ENCODE measurements at regions not wholly inside any gene's neighbourhood (a gene's known extent, or its start where the extent isn't known, plus 50 kb on each side); places are given as distances from the start of the nearest gene placed in this dataset.

DNA sequence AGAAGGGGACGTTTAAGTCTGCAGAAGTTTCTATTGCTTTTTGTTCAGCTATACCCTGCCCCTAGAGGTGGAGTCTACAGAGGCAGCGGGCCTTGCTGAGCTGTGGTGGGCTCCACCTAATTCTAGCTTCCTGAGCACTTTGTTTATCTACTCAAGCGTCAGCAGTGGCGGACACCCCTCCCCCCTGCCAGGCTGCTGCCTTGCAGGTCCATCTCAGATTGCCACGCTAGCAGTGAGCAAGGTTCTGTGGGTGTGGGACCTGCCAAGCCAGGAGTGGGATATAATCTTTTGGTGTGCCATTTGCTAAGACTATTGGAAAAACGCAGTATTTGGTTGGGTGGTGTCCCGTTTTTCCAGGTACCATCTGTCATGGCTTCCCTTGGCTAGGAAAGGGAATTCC, 147.3 kb upstream of the PRPS1L1 start:
- no peaks in the 10 kb centered on the region for H3K27me3 ChIP-seq (ENCODE audit: control insufficient read depth in 1 of 2, insufficient read depth in 2 of 2, low read length in 2 of 2)
- H3K9ac ChIP-seq (ENCODE audit: low read depth in 1 of 2, low read length in 2 of 2), result no peak overlapping the region
- H3K4me3 ChIP-seq (ENCODE audit: low read depth in 1 of 2, low read length in 2 of 2), result no peak overlapping the region
- no peak overlapping the region for H3K27ac ChIP-seq (ENCODE audit: low read depth, low read length)
- H3K4me1 ChIP-seq (ENCODE audit: control insufficient read depth in 1 of 2, insufficient read depth in 2 of 2, low read length in 2 of 2), result no peaks in the 10 kb centered on the region
- no peaks in the 10 kb centered on the region for H3K9me3 ChIP-seq (ENCODE audit: control insufficient read depth in 1 of 2, low read length in 2 of 2)
- H3K36me3 ChIP-seq (ENCODE audit: control insufficient read depth in 1 of 2, insufficient read depth in 2 of 2, low read length in 2 of 2), result no peaks in the 10 kb centered on the region

DNA sequence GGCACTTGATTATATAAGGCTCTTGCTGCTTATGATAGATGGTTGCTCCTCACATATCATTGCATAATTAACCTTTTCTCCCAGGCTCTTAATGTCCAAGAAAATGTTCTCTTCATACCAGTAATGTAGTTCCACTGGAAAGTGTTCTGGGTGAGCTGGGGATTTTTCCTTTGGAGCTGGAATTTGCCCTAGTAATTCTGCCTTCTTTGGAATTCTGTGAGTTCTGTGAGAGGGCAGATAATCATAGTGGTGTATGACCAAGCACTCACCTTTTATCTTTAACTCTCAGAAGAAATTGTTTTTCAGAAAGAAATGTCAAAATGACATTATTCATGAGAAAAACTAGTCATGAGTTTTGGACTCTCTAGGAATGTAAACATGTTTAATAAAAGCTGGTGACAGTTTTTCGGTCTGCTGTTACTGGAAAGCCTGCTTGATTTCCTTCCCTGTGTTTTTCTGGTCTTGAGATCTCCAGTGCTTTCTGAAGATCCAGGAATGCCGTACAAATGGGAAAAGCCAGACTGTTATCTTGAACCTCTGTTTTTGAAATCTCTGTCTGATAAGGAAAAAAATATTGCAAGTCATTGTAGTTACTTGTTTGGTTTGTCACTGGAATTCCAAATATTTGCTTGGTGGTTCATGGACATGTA, 148.3 kb upstream of the PRPS1L1 start:
- no peak overlapping the region for H3K9ac ChIP-seq (ENCODE audit: low read depth in 1 of 2, low read length in 2 of 2)
- H3K9me3 ChIP-seq (ENCODE audit: control insufficient read depth in 1 of 2, low read length in 2 of 2), result no peaks in the 10 kb centered on the region
- no peak overlapping the region for H3K27ac ChIP-seq (ENCODE audit: low read depth, low read length)
- H3K4me3 ChIP-seq (ENCODE audit: low read depth in 1 of 2, low read length in 2 of 2), result no peak overlapping the region
- H3K27me3 ChIP-seq (ENCODE audit: control insufficient read depth in 1 of 2, insufficient read depth in 2 of 2, low read length in 2 of 2), result no peaks in the 10 kb centered on the region
- H3K4me1 ChIP-seq (ENCODE audit: control insufficient read depth in 1 of 2, insufficient read depth in 2 of 2, low read length in 2 of 2), result no peaks in the 10 kb centered on the region
- H3K36me3 ChIP-seq (ENCODE audit: control insufficient read depth in 1 of 2, insufficient read depth in 2 of 2, low read length in 2 of 2), result no peaks in the 10 kb centered on the region

DNA sequence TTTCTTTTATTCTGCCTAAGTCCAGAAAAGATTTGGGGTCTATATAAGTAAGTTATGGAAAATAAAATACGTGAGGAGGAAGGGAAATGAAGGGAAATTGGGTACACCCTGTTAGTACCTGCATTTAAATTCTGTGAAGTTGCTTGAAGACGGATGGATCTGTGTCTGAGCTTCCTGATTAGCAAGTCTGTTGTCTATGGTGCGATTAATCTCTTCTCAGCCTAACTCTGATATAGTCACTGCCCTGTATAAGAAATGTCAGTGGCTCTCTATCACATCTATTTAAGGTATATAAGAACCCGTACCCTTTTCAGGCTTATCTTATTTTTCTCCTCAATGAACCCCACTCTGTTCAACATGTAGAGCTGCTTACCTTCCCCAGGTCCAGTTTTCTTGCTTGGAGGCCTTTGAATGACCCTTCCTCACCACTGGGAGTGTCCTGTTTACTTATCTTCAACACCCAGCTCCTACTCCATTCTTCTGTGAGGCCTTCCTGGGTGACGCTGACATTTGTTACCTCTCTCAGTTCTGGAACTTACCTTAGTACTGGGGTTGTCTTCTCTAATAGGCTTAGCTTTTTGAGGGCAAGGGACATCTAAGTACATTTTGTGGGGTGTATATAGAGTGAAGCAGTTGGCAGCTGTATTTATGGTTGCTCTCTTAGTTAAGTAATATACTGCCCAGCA, 149.6 kb upstream of the PRPS1L1 start:
- no peaks in the 10 kb centered on the region for H3K9me3 ChIP-seq (ENCODE audit: control insufficient read depth in 1 of 2, low read length in 2 of 2)
- H3K9ac ChIP-seq (ENCODE audit: low read depth in 1 of 2, low read length in 2 of 2), result no peak overlapping the region
- no peaks in the 10 kb centered on the region for H3K4me1 ChIP-seq (ENCODE audit: control insufficient read depth in 1 of 2, insufficient read depth in 2 of 2, low read length in 2 of 2)
- H3K4me3 ChIP-seq (ENCODE audit: low read depth in 1 of 2, low read length in 2 of 2), result no peak overlapping the region
- no peak overlapping the region for H3K27ac ChIP-seq (ENCODE audit: low read depth, low read length)
- H3K27me3 ChIP-seq (ENCODE audit: control insufficient read depth in 1 of 2, insufficient read depth in 2 of 2, low read length in 2 of 2), result no peaks in the 10 kb centered on the region
- H3K36me3 ChIP-seq (ENCODE audit: control insufficient read depth in 1 of 2, insufficient read depth in 2 of 2, low read length in 2 of 2), result no peaks in the 10 kb centered on the region

DNA sequence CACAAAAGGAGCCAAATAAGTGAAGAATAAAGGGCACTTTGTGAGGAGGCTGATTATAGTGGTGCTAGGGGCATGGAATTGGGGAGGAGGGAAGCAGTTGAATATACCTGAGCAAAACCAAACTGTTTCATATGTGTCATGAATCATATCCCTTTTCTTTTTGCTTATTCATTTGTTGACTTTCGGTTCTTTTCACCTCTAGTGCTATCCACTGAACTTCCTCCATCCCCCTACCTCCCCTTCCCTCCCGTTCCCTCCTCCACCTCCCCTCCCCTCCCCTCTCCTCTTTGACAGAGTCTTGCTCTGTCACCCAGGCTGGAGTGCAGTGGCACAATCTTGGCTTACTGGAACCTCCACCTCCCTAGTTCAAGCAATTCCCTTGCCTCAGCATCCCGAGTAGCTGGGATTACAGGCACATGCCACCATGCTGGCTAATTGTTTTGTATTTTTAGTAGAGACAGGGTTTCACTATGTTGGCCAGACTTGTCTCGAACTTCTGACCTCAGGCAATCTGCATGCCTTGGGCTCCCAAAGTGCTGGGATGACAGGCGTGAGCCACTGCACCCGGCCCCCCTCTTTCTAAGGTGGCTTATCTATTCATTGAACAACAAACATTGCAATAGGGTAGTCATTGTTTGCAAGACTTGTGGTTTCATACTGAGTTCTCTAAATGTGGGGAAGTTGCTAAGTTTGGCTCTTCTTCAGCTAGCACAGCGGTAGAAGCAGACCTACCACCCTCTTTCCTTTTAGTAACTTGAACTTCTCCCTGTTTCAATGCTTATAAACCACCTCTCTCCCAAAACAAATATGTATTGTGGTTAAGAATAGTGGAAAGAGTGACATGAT, 150.4 kb upstream of the PRPS1L1 start:
- Histone ChIP-seq H3K4me3 (ENCODE audit: low read depth in 1 of 2, low read length in 2 of 2) (no peak overlapping the region), H3K27me3 (ENCODE audit: control insufficient read depth in 1 of 2, insufficient read depth in 2 of 2, low read length in 2 of 2) (no peaks in the 10 kb centered on the region), H3K9ac (ENCODE audit: low read depth in 1 of 2, low read length in 2 of 2) (no peak overlapping the region), H3K27ac (ENCODE audit: low read depth, low read length) (no peak overlapping the region), H3K36me3 (ENCODE audit: control insufficient read depth in 1 of 2, insufficient read depth in 2 of 2, low read length in 2 of 2) (no peaks in the 10 kb centered on the region), H3K9me3 (ENCODE audit: control insufficient read depth in 1 of 2, low read length in 2 of 2) (no peaks in the 10 kb centered on the region), H3K4me1 (ENCODE audit: control insufficient read depth in 1 of 2, insufficient read depth in 2 of 2, low read length in 2 of 2) (no peaks in the 10 kb centered on the region)

DNA sequence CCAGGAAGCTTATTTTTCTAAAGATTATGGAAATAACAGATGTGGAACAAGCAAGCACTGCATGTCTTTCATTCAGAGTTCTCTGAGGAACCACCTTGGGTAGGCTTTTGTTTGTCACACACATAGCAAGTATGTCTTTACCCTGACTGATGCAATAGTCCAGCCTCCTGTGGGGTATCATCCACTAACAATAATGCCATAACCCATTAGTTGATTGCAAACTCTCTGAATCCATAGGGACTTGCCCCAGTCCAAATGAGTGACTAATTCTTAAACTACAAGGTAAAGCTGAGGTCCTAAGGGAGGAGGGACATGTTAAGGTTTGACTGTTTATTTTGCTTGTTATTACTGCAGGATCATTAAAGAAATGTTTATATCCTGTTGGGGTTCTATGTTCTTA, 151.4 kb upstream of the PRPS1L1 start:
- Histone ChIP-seq H3K27ac (ENCODE audit: low read depth, low read length) (no peak overlapping the region), H3K9ac (ENCODE audit: low read depth in 1 of 2, low read length in 2 of 2) (no peak overlapping the region), H3K36me3 (ENCODE audit: control insufficient read depth in 1 of 2, insufficient read depth in 2 of 2, low read length in 2 of 2) (no peaks in the 10 kb centered on the region), H3K27me3 (ENCODE audit: control insufficient read depth in 1 of 2, insufficient read depth in 2 of 2, low read length in 2 of 2) (no peaks in the 10 kb centered on the region), H3K4me3 (ENCODE audit: low read depth in 1 of 2, low read length in 2 of 2) (no peak overlapping the region), H3K4me1 (ENCODE audit: control insufficient read depth in 1 of 2, insufficient read depth in 2 of 2, low read length in 2 of 2) (no peaks in the 10 kb centered on the region), H3K9me3 (ENCODE audit: control insufficient read depth in 1 of 2, low read length in 2 of 2) (no peaks in the 10 kb centered on the region)

DNA sequence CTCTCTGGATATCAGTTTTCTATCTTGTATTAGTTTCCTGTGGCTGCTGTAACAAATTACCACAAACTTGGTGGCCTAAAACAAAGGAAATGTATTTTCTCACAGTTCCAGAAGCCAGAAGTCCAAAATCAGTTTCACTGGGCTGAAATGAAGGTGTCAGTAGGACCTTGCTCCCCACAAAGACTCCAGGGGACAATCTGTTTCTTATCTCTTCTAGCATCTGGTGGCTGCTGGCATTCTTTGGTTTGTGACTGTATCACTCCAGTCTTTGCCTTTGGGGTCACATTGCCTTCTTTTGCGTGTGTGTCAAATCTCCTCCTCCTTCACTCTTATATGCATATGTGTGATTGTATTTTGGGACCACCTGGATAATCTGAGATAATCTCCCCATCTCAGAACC, 153.0 kb upstream of the PRPS1L1 start:
- H3K9ac ChIP-seq (ENCODE audit: low read depth in 1 of 2, low read length in 2 of 2), result no peak overlapping the region
- H3K27ac ChIP-seq (ENCODE audit: low read depth, low read length), result no peak overlapping the region
- H3K27me3 ChIP-seq (ENCODE audit: control insufficient read depth in 1 of 2, insufficient read depth in 2 of 2, low read length in 2 of 2), result no peaks in the 10 kb centered on the region
- no peaks in the 10 kb centered on the region for H3K4me1 ChIP-seq (ENCODE audit: control insufficient read depth in 1 of 2, insufficient read depth in 2 of 2, low read length in 2 of 2)
- H3K36me3 ChIP-seq (ENCODE audit: control insufficient read depth in 1 of 2, insufficient read depth in 2 of 2, low read length in 2 of 2), result no peaks in the 10 kb centered on the region
- H3K4me3 ChIP-seq (ENCODE audit: low read depth in 1 of 2, low read length in 2 of 2), result no peak overlapping the region
- H3K9me3 ChIP-seq (ENCODE audit: control insufficient read depth in 1 of 2, low read length in 2 of 2), result no peaks in the 10 kb centered on the region

DNA sequence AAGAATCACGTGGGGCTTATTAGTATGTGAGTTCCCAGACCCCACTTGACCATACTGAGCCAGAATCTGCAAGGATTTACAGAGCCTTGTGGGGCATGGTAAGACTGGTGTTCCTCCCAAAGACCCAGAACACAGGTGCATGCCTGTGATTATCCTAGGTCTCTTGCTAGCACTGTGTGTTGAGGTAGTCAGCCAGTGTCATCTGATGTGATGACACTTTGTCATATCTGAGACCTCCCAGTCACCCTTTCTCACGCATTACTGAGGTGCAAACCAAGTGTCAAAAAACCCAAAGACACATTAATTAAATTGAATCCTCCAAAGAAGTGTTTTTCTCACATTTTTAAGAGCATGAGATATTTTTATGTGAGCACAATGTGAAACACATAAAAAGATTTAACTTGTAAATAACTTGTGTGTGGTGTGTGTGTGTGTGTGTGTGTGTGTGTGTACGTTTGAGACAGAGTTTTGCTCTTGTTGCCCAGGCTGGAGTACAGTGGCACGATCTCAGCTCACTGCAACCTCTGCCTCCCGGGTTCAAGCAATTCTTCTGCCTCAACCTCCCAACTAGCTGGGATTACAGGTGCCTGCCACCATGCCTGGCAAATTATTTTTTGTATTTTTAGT, 162.0 kb upstream of the PRPS1L1 start:
- Histone ChIP-seq H3K4me3 (ENCODE audit: low read depth in 1 of 2, low read length in 2 of 2) (no peak overlapping the region), H3K36me3 (ENCODE audit: control insufficient read depth in 1 of 2, insufficient read depth in 2 of 2, low read length in 2 of 2) (no peaks in the 10 kb centered on the region), H3K4me1 (ENCODE audit: control insufficient read depth in 1 of 2, insufficient read depth in 2 of 2, low read length in 2 of 2) (no peaks in the 10 kb centered on the region), H3K27me3 (ENCODE audit: control insufficient read depth in 1 of 2, insufficient read depth in 2 of 2, low read length in 2 of 2) (no peaks in the 10 kb centered on the region), H3K9me3 (ENCODE audit: control insufficient read depth in 1 of 2, low read length in 2 of 2) (no peaks in the 10 kb centered on the region), H3K9ac (ENCODE audit: low read depth in 1 of 2, low read length in 2 of 2) (no peak overlapping the region), H3K27ac (ENCODE audit: low read depth, low read length) (no peak overlapping the region)

DNA sequence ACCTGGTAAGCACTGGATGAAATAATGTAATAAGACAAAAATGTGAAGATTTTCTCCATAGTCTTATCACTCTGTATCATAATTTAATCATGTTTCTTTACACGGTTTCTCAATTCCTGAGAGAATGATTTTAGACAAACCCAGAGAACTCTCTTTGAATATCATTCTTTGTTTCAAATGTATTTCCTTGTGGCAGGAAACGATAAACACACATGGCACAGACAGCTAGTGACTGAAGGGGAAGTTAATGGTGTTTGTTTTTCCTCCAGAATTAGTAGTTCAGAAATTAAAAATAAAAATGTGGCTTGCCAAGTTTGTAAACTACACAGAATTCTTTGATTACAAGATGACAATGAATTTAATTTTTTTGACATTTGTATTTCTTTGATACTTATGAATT, 163.7 kb upstream of the PRPS1L1 start:
- Histone ChIP-seq H3K27me3 (ENCODE audit: control insufficient read depth in 1 of 2, insufficient read depth in 2 of 2, low read length in 2 of 2) (no peaks in the 10 kb centered on the region), H3K9me3 (ENCODE audit: control insufficient read depth in 1 of 2, low read length in 2 of 2) (no peaks in the 10 kb centered on the region), H3K4me1 (ENCODE audit: control insufficient read depth in 1 of 2, insufficient read depth in 2 of 2, low read length in 2 of 2) (no peaks in the 10 kb centered on the region), H3K9ac (ENCODE audit: low read depth in 1 of 2, low read length in 2 of 2) (no peak overlapping the region), H3K27ac (ENCODE audit: low read depth, low read length) (no peak overlapping the region), H3K4me3 (ENCODE audit: low read depth in 1 of 2, low read length in 2 of 2) (no peak overlapping the region), H3K36me3 (ENCODE audit: control insufficient read depth in 1 of 2, insufficient read depth in 2 of 2, low read length in 2 of 2) (no peaks in the 10 kb centered on the region)

DNA sequence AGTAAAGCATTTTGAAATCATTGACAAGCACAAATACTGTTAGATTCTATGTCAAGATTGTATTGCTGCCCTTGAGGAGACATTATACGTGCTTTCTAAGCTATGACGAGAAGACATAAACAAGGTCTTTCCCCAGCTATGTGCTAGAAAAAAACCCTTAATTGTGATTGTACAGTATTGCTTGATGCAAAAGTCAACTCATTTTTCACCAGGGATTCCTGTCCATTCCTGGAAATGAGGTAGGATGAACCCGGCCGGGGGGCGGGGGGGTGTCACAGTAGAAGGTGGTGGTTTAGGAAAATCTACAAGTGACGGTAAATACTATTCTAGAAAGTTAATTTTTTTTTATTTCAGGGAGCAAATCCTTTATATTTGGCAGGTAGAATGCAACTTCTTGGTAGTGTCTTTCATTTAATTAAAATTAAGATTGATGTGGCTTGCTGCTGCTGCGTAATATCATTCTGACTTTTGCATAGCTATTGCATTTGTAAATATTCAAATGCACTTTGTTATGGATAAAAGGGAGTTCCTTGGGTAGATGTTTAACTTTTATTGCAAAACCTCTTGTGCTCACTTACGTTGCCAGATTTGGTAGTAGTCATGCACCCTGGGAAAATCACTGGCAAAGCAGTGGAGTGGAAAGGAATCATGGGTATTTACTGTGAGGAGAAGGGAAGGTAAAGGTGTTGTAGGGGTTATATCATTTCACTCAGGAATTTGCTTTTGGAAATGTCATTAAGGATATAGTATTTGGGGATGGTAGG, 164.4 kb upstream of the PRPS1L1 start:
- Histone ChIP-seq H3K4me3 (ENCODE audit: low read depth in 1 of 2, low read length in 2 of 2) (no peak overlapping the region), H3K27me3 (ENCODE audit: control insufficient read depth in 1 of 2, insufficient read depth in 2 of 2, low read length in 2 of 2) (no peaks in the 10 kb centered on the region), H3K4me1 (ENCODE audit: control insufficient read depth in 1 of 2, insufficient read depth in 2 of 2, low read length in 2 of 2) (no peaks in the 10 kb centered on the region), H3K9ac (ENCODE audit: low read depth in 1 of 2, low read length in 2 of 2) (no peak overlapping the region), H3K9me3 (ENCODE audit: control insufficient read depth in 1 of 2, low read length in 2 of 2) (no peaks in the 10 kb centered on the region), H3K27ac (ENCODE audit: low read depth, low read length) (no peak overlapping the region), H3K36me3 (ENCODE audit: control insufficient read depth in 1 of 2, insufficient read depth in 2 of 2, low read length in 2 of 2) (no peaks in the 10 kb centered on the region)
